Esophagus squamous epithelium (tissue), 5 donors: ENCODE measurements at regions not wholly inside any gene's neighbourhood (a gene's known extent, or its start where the extent isn't known, plus 50 kb on each side); places are given as distances from the start of the nearest gene placed in this dataset.

Experiments
- DNase-seq: peaks from one replicate; lab custom pipeline; 2025; lab: John Stamatoyannopoulos, UW
- H3K27ac ChIP-seq, 4 donors: fragments of 200-600 bp; sonication (generic); one replicate each; pipeline ENCODE4 v1.5.1; 2016 to 2019; ENCODE audit warnings: mild to moderate bottlenecking in 1 of 4
- H3K27me3 ChIP-seq, 4 donors: fragments of 200-600 bp; sonication (generic); 1 replicate in 3 of 4; 2 replicates in 1 of 4; pipeline versions ENCODE4 v1.5.1 to v1.6.0; 2017 to 2021; ENCODE audit warnings: antibody characterized with exemption in 1 of 4
- H3K36me3 ChIP-seq, 3 donors: fragments of 200-600 bp; sonication (generic); one replicate each; pipeline ENCODE4 v1.5.1; 2016 to 2019
- H3K4me1 ChIP-seq, 3 donors: fragments of 200-600 bp; sonication (generic); one replicate each; pipeline ENCODE4 v1.5.1; 2017 to 2019
- H3K4me3 ChIP-seq, 4 donors: fragments of 200-600 bp; sonication (generic); 1 replicate in 3 of 4; 2 replicates in 1 of 4; pipeline ENCODE4 v1.5.1; 2016 to 2019; ENCODE audit warnings: mild to moderate bottlenecking in 2 of 4, moderate library complexity in 1 of 4
- H3K9me3 ChIP-seq, 3 donors: fragments of 200-600 bp; sonication (generic); one replicate each; pipeline ENCODE4 v1.5.1; 2016 to 2019
- POLR2A ChIP-seq, 4 donors: fragments of 450-650 bp; IDR thresholded peaks; one replicate each; pipeline ENCODE4 v1.6.1; 2017; ENCODE audit warnings: antibody characterized with exemption in 4 of 4, mild to moderate bottlenecking in 4 of 4, moderate library complexity in 3 of 4
- WGBS, 2 donors: methylation state at CpG; one replicate each; pipeline ENCODE4 v1.1.5; 2018; 5-methylcytosine and 5-hydroxymethylcytosine counted together
- intact Hi-C: fragments of 100-400 bp; cut with DNase I; formaldehyde crosslinking; loops from one replicate; pipeline ENCODE4 v1.15.0; 2022
- TF ChIP-seq, protein P1 (sequence below), 6 experiments: fragments of 450-650 bp in 4 of 6; fragments of 200-600 bp in 2 of 6; sonication (generic) in 2 of 6; IDR thresholded peaks; one replicate each; pipeline ENCODE4 v1.5.1; 2016 to 2019; ENCODE audit warnings: antibody characterized with exemption in 6 of 6, mild to moderate bottlenecking in 4 of 6, moderate library complexity in 4 of 6
- donor health status: DM: yes; HTN: yes; CAD: no.

DNA sequence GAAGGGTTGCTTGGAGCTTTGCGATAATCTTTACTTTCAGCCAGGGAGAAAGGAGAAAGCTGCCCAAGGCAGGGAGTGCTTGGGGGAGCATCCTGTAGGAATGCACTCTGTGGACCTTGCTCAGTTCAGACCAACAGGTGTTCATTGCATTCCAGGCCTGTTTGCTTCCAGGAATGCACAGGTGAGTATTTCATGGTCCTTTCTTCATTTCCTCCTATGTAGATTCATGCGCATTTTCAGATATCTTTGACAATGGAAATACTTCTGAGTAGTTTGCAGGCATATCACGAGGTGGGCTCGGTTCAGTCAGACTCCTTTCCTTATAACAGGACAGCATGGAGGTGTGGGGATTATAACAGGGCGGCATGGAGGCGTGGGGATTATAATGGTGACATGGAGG, 254.8 kb downstream of the FGF9 start:
- H3K27ac ChIP-seq: no peak overlapping the region
- no peaks in the 10 kb centered on the region for H3K27me3 ChIP-seq
- H3K9me3 ChIP-seq: no peaks in the 10 kb centered on the region
- H3K4me3 ChIP-seq: no peak overlapping the region
- no peaks in the 10 kb centered on the region for H3K4me1 ChIP-seq
- intact Hi-C loops: no loop called here
- TF ChIP-seq, protein P1, sequence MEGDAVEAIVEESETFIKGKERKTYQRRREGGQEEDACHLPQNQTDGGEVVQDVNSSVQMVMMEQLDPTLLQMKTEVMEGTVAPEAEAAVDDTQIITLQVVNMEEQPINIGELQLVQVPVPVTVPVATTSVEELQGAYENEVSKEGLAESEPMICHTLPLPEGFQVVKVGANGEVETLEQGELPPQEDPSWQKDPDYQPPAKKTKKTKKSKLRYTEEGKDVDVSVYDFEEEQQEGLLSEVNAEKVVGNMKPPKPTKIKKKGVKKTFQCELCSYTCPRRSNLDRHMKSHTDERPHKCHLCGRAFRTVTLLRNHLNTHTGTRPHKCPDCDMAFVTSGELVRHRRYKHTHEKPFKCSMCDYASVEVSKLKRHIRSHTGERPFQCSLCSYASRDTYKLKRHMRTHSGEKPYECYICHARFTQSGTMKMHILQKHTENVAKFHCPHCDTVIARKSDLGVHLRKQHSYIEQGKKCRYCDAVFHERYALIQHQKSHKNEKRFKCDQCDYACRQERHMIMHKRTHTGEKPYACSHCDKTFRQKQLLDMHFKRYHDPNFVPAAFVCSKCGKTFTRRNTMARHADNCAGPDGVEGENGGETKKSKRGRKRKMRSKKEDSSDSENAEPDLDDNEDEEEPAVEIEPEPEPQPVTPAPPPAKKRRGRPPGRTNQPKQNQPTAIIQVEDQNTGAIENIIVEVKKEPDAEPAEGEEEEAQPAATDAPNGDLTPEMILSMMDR (IDR thresholded peaks at IDR 0.05): no peak
- TF ChIP-seq POLR2A (IDR thresholded peaks at IDR 0.05): no peak
- 81 to 85% methylated on average over 6 of the region's 6 CpGs for WGBS, 2 donors
- DNase-seq: no peak
- H3K36me3 ChIP-seq: no peaks in the 10 kb centered on the region

DNA sequence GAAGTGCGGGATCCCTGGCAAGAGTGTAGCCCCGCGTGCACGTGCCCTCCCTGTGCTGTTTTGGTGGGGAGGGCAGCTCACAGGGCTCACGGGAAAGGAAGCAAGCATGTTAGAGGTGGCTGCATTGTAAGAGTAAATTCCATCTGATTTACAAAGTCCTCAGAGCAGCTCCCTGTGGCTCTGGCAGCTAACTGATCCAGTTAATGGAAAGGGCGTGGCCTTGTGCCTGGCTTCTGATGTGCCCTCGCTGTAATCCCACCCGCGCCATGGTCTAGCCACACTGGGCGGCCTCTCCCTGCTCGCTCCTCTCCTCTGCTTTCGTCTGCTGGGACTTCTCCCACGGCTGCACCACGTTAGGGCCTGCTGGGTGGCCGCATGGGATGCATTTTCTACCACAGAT, 258.5 kb downstream of the FGF9 start:
- no peaks in the 10 kb centered on the region for H3K36me3 ChIP-seq
- no peak for DNase-seq
- intact Hi-C loops: no loop called here
- 74 to 100% methylated on average over 4 to 15 of the region's 15 CpGs for WGBS, 2 donors
- H3K27ac ChIP-seq: no peak overlapping the region
- no peak overlapping the region for H3K4me3 ChIP-seq
- peaks cover 0 to 10% (median 0%) of the 10 kb centered on the region in 3 donors for H3K4me1 ChIP-seq
- no peaks in the 10 kb centered on the region for H3K9me3 ChIP-seq
- TF ChIP-seq POLR2A (IDR thresholded peaks at IDR 0.05): no peak
- H3K27me3 ChIP-seq: no peaks in the 10 kb centered on the region

DNA sequence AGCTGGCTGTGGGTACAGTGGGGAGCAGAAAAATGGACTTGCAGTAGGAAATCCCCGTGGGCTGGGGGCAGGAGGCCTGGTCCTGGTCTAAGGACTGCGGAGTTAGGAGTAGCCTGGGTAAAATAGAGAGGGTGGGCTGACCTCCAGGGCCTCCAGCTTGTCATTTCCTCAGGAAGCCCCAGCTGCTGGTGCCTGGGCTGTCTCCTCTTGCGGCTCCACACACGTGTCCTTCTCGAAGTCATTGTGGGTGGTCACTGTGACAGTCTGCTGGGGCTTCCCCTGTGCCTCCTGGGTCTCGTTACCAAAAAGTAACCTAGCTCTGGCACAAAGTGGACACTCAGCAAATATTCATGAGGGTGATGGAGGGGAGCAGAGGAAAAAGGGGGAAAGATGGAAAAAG, 259.7 kb downstream of the FGF9 start:
- Histone ChIP-seq H3K27me3 (no peaks in the 10 kb centered on the region), H3K4me1 (peaks cover 0 to 17% (median 0%) of the 10 kb centered on the region in 3 donors), H3K4me3 (no peak overlapping the region), H3K27ac (no peak overlapping the region), H3K9me3 (peaks cover 0 to 2% (median 0%) of the 10 kb centered on the region in 3 donors), H3K36me3 (no peaks in the 10 kb centered on the region)
- DNase-seq: no peak
- 61 to 65% methylated on average over 4 to 6 of the region's 6 CpGs for WGBS, 2 donors
- intact Hi-C loops: no loop called here
- TF ChIP-seq POLR2A (IDR thresholded peaks at IDR 0.05): no peak
- TF ChIP-seq, protein P1 (IDR thresholded peaks at IDR 0.05): no peak

DNA sequence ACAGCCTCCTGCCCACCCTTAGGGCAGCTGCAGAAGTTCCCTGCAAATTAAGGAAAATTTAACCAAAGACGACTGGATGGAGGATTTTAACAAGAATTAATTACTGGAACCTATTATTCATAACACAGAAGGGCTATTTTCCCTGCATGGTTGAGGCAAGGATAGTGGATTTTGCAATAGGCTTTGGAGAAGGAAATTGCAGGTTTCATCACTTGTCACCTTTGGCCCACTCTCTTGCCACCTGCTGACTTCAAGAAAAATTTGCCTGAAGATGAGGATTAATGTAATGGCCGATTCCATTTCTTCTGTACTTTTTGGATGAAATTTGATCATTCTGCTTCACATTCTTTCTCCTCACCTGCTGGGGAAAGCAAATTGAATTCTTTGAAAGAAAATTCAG, 261.7 kb downstream of the FGF9 start:
- Histone ChIP-seq H3K36me3 (no peaks in the 10 kb centered on the region), H3K4me3 (no peak overlapping the region), H3K27ac (no peak overlapping the region), H3K27me3 (no peaks in the 10 kb centered on the region), H3K4me1 (peaks cover 0 to 17% (median 0%) of the 10 kb centered on the region in 3 donors), H3K9me3 (peaks cover 0 to 7% (median 0%) of the 10 kb centered on the region in 3 donors)
- intact Hi-C loops: no loop called here
- no peak for DNase-seq
- TF ChIP-seq, protein P1 (IDR thresholded peaks at IDR 0.05): no peak
- TF ChIP-seq POLR2A (IDR thresholded peaks at IDR 0.05): no peak
- WGBS, 2 donors: 44 to 53% methylated on average over 2 of the region's 2 CpGs

DNA sequence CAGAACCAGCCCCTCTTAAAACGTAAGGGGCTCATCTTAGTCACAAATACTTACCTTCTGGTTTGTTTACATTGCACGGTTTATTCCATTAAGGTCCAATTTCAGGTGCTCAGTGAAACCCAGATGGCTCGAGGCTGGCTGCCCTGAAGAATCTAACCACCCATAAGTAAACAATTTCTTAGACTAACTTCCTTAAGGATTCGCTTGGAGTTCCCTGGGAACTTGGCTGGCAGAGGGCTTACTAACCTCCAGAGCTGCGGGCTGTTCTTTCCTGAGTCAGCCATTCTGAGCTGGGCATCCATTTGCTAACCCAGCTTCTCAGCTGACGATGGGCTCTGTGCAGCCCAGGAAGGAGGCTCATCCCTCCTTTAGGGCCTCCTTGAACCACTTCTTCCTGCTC, 262.1 kb downstream of the FGF9 start:
- no peaks in the 10 kb centered on the region for H3K27me3 ChIP-seq
- peaks cover 0 to 21% (median 0%) of the 10 kb centered on the region in 3 donors for H3K4me1 ChIP-seq
- peaks cover 0 to 7% (median 0%) of the 10 kb centered on the region in 3 donors for H3K9me3 ChIP-seq
- H3K36me3 ChIP-seq: no peaks in the 10 kb centered on the region
- 23 to 52% methylated on average over 4 to 6 of the region's 6 CpGs for WGBS, 2 donors
- intact Hi-C loops: no loop called here
- TF ChIP-seq POLR2A (IDR thresholded peaks at IDR 0.05): no peak
- TF ChIP-seq, protein P1 (IDR thresholded peaks at IDR 0.05): no peak
- H3K27ac ChIP-seq: no peak overlapping the region
- no peak for DNase-seq
- no peak overlapping the region for H3K4me3 ChIP-seq

DNA sequence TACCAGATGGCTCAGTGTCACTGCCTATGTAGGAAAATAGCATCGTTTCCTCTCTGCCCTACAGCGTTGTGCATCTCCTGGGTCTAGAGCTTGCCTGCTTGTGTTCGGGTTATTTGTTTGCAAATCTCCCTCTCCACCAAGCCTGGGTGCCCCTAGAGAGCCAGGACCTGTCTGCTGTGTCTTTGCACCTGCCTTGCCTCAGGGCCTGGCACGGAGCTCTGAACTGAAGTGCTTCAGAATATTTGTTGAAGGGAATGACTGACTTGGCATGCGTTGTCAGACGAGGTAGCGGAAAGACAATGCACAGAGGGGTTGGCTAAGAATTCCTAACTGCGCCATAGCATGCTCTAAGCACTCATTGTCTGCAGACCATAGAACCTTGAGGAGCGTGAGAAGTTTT, 263.4 kb downstream of the FGF9 start:
- Histone ChIP-seq H3K36me3 (no peaks in the 10 kb centered on the region), H3K27ac (no peak overlapping the region), H3K4me3 (no peak overlapping the region), H3K27me3 (no peaks in the 10 kb centered on the region), H3K4me1 (peaks cover 0 to 31% (median 0%) of the 10 kb centered on the region in 3 donors), H3K9me3 (peaks cover 0 to 7% (median 0%) of the 10 kb centered on the region in 3 donors)
- TF ChIP-seq, protein P1 (IDR thresholded peaks at IDR 0.05): no peak
- 42 to 43% methylated on average over 9 of the region's 9 CpGs for WGBS, 2 donors
- intact Hi-C loops: no loop called here
- no peak for DNase-seq
